Tibial nerve (tissue), 4 donors: ENCODE measurements at regions not wholly inside any gene's neighbourhood (a gene's known extent, or its start where the extent isn't known, plus 50 kb on each side); places are given as distances from the start of the nearest gene placed in this dataset.

ENCODE experiments used
- DNase-seq, 2 donors: peaks; one replicate each; pipeline ENCODE4 v3.0.0-alpha.2; 2019; ENCODE audit warnings: low spot score in 2 of 2
- H3K27ac ChIP-seq, 4 donors: fragments of 200-600 bp; sonication (generic) in 3 of 4; one replicate each; pipeline ENCODE4 v1.5.1; 2017 to 2019; ENCODE audit warnings: mild to moderate bottlenecking in 1 of 4
- H3K27me3 ChIP-seq, 2 donors: fragments of 200-600 bp; sonication (generic) in 1 of 2; one replicate each; pipeline versions ENCODE4 v1.5.1 to v1.6.0; 2017 to 2019
- H3K36me3 ChIP-seq, 3 donors: fragments of 200-600 bp; sonication (generic); one replicate each; pipeline ENCODE4 v1.5.1; 2018 to 2019
- H3K4me1 ChIP-seq, 4 donors: fragments of 200-600 bp; sonication (generic) in 3 of 4; one replicate each; pipeline ENCODE4 v1.5.1; 2017 to 2019
- H3K4me3 ChIP-seq, 4 donors: fragments of 200-600 bp; sonication (generic) in 3 of 4; one replicate each; pipeline ENCODE4 v1.5.1; 2017 to 2019; ENCODE audit warnings: mild to moderate bottlenecking in 1 of 4, moderate library complexity in 1 of 4
- H3K9me3 ChIP-seq, 4 donors: fragments of 200-600 bp; sonication (generic) in 3 of 4; one replicate each; pipeline ENCODE4 v1.5.1; 2017 to 2019
- EP300 ChIP-seq, 2 donors: sonication (generic); formaldehyde crosslinking; IDR thresholded peaks; one replicate each; pipeline ENCODE4 v1.6.1; 2017; ENCODE audit warnings: antibody characterized with exemption in 2 of 2, mild to moderate bottlenecking in 1 of 2
- POLR2A ChIP-seq, 2 donors: fragments of 450-650 bp; IDR thresholded peaks; one replicate each; pipeline ENCODE4 v1.6.1; 2017; ENCODE audit warnings: antibody characterized with exemption in 2 of 2, mild to moderate bottlenecking in 2 of 2, moderate library complexity in 2 of 2
- WGBS, 2 donors: methylation state at CpG; one replicate each; pipeline ENCODE4 v1.1.5; 2018; 5-methylcytosine and 5-hydroxymethylcytosine counted together
- TF ChIP-seq, protein P1 (sequence below), 5 experiments: fragments of 200-600 bp in 3 of 5; fragments of 450-650 bp in 2 of 5; sonication (generic) in 3 of 5; IDR thresholded peaks; one replicate each; pipeline ENCODE4 v1.5.1; 2016 to 2019; ENCODE audit warnings: antibody characterized with exemption in 5 of 5, mild to moderate bottlenecking in 3 of 5, moderate library complexity in 2 of 5

DNA sequence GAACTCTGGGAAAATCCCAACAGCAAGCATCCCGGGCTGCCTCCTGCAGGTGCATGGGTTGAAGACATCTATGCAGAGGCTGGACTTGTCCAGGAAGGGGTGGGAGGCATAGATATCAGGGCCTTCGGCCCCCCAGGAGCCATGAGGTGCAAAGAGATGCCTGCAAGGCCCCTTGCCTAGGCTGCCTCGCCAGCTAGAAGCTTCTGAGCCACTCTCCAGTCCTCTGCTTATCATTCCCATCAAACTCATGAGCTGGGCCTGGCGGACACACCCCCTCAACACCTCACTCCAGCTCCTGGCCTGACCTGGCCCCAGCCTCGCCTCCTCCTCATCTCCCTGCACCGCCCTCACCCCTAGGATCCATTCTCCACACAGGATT, 152.4 kb upstream of the PTPN1 start:
- H3K9me3 ChIP-seq: no peaks in the 10 kb centered on the region
- TF ChIP-seq, protein P1, sequence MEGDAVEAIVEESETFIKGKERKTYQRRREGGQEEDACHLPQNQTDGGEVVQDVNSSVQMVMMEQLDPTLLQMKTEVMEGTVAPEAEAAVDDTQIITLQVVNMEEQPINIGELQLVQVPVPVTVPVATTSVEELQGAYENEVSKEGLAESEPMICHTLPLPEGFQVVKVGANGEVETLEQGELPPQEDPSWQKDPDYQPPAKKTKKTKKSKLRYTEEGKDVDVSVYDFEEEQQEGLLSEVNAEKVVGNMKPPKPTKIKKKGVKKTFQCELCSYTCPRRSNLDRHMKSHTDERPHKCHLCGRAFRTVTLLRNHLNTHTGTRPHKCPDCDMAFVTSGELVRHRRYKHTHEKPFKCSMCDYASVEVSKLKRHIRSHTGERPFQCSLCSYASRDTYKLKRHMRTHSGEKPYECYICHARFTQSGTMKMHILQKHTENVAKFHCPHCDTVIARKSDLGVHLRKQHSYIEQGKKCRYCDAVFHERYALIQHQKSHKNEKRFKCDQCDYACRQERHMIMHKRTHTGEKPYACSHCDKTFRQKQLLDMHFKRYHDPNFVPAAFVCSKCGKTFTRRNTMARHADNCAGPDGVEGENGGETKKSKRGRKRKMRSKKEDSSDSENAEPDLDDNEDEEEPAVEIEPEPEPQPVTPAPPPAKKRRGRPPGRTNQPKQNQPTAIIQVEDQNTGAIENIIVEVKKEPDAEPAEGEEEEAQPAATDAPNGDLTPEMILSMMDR (IDR thresholded peaks at IDR 0.05): no peak
- TF ChIP-seq POLR2A (IDR thresholded peaks at IDR 0.05): no peak
- TF ChIP-seq EP300 (IDR thresholded peaks at IDR 0.05): no peak
- H3K27ac ChIP-seq: no peak overlapping the region
- peaks cover 0 to 6% (median 0%) of the 10 kb centered on the region in 4 donors for H3K4me1 ChIP-seq
- H3K36me3 ChIP-seq: no peaks in the 10 kb centered on the region
- no peak for DNase-seq
- no peak overlapping the region for H3K4me3 ChIP-seq
- no peaks in the 10 kb centered on the region for H3K27me3 ChIP-seq
- WGBS, 2 donors: 84 to 96% methylated on average over 5 to 6 of the region's 6 CpGs

GRCh38 chr20:50358166-50358565, 152.0 kb upstream of the PTPN1 start:
- H3K27ac ChIP-seq: no peak overlapping the region
- TF ChIP-seq EP300 (IDR thresholded peaks at IDR 0.05): no peak
- TF ChIP-seq, protein P1 (IDR thresholded peaks at IDR 0.05): no peak
- TF ChIP-seq POLR2A (IDR thresholded peaks at IDR 0.05): no peak
- peaks cover 0 to 6% (median 0%) of the 10 kb centered on the region in 4 donors for H3K4me1 ChIP-seq
- H3K36me3 ChIP-seq: no peaks in the 10 kb centered on the region
- H3K9me3 ChIP-seq: no peaks in the 10 kb centered on the region
- WGBS, 2 donors: 90 to 91% methylated on average over 5 of the region's 5 CpGs
- no peaks in the 10 kb centered on the region for H3K27me3 ChIP-seq
- no peak for DNase-seq
- H3K4me3 ChIP-seq: no peak overlapping the region

DNA sequence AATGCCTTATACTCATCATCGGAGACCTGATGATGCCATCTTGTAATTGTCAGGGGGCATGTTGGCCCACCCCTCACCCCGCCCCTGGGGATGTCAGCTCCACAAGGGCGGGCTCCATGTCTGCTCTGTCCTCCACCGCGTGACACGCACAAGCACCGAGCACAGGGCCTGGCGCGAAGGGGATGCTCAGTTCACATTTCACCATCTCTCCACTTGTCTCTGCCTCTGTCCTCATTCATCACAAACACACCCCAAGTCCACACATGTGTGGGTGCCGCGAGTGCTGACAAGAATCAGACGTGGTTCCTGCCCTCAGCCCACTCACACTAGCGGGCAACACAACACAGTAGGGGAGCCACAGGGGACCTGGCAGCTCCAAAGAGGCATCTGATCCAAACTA, 151.2 kb upstream of the PTPN1 start:
- Histone ChIP-seq H3K27me3 (no peaks in the 10 kb centered on the region), H3K27ac (no peak overlapping the region), H3K4me1 (no peaks in the 10 kb centered on the region), H3K4me3 (no peak overlapping the region), H3K9me3 (no peaks in the 10 kb centered on the region), H3K36me3 (no peaks in the 10 kb centered on the region)
- no peak for DNase-seq
- TF ChIP-seq EP300 (IDR thresholded peaks at IDR 0.05) (no peak), POLR2A (IDR thresholded peaks at IDR 0.05) (no peak)
- TF ChIP-seq, protein P1 (IDR thresholded peaks at IDR 0.05): no peak
- 84 to 86% methylated on average over 13 of the region's 13 CpGs for WGBS, 2 donors

DNA sequence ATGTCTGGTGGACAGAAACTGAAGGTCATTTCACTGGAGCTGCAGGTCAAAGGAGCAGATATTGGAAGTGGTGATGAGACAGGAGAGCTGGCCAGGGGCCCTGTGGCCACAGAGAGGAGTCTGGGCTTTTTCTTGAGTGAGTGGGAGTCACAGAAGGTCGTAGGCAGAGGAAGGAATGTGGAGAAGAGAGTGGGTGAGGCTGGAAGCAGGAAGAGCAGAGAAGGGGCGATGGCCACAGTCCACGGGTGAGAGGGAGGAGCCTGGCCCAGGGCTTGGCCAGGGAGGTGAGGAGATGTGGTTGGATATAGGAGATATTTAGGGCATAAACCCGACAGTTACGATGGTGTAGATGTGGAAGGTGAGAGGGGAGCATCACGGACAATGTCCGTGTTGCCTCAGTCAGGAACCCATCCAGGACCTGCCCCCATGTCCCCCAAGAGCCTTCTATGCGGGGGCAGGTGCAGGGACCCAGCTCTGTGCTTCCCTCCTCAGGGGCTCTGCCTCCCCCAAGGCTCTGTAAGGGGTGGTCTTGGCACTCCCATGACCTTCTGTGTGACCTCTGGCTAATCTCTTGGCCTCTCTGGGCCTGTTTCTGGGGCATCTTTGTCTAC, 150.5 kb upstream of the PTPN1 start:
- no peak for TF ChIP-seq EP300 (IDR thresholded peaks at IDR 0.05)
- TF ChIP-seq, protein P1 (IDR thresholded peaks at IDR 0.05): no peak
- TF ChIP-seq POLR2A (IDR thresholded peaks at IDR 0.05): no peak
- Histone ChIP-seq H3K4me1 (no peaks in the 10 kb centered on the region), H3K4me3 (no peak overlapping the region), H3K27ac (no peak overlapping the region), H3K9me3 (no peaks in the 10 kb centered on the region), H3K27me3 (no peaks in the 10 kb centered on the region), H3K36me3 (no peaks in the 10 kb centered on the region)
- no peak for DNase-seq
- 65 to 71% methylated on average over 8 of the region's 8 CpGs for WGBS, 2 donors

GRCh38 chr20:50360218-50360672, 149.9 kb upstream of the PTPN1 start:
- TF ChIP-seq, protein P1 (IDR thresholded peaks at IDR 0.05): no peak
- no peak for TF ChIP-seq POLR2A (IDR thresholded peaks at IDR 0.05)
- no peak for TF ChIP-seq EP300 (IDR thresholded peaks at IDR 0.05)
- no peak overlapping the region for H3K4me3 ChIP-seq
- H3K27ac ChIP-seq: no peak overlapping the region
- no peaks in the 10 kb centered on the region for H3K36me3 ChIP-seq
- WGBS, 2 donors: 58 to 77% methylated on average over 4 to 7 of the region's 8 CpGs
- H3K4me1 ChIP-seq: no peaks in the 10 kb centered on the region
- DNase-seq: no peak
- H3K27me3 ChIP-seq: no peaks in the 10 kb centered on the region
- no peaks in the 10 kb centered on the region for H3K9me3 ChIP-seq
